ENCODE measurements at regions not wholly inside any gene's neighbourhood (a gene's known extent, or its start where the extent isn't known, plus 50 kb on each side); places are given as distances from the start of the nearest gene placed in this dataset.

DNA sequence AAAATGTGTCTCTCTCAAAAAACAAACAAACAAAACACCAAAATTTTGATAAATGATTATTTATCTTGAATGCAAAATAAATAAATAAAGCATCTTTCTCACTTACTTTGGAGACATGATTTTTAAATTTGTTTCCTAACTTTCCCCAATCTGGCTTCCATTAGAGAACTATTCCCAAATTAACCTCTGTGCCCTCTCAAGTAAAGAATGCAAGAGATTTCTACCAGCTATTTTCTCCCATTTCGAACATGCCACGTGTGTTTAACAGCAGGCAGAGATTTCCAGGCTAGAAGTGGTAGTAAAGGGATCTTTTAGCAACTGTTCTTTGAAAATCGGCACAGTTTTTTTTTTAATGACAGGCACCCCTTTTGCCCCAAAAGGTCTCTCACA, 269.1 kb downstream of the SHQ1 start:
- TF ChIP-seq, protein P1, sequence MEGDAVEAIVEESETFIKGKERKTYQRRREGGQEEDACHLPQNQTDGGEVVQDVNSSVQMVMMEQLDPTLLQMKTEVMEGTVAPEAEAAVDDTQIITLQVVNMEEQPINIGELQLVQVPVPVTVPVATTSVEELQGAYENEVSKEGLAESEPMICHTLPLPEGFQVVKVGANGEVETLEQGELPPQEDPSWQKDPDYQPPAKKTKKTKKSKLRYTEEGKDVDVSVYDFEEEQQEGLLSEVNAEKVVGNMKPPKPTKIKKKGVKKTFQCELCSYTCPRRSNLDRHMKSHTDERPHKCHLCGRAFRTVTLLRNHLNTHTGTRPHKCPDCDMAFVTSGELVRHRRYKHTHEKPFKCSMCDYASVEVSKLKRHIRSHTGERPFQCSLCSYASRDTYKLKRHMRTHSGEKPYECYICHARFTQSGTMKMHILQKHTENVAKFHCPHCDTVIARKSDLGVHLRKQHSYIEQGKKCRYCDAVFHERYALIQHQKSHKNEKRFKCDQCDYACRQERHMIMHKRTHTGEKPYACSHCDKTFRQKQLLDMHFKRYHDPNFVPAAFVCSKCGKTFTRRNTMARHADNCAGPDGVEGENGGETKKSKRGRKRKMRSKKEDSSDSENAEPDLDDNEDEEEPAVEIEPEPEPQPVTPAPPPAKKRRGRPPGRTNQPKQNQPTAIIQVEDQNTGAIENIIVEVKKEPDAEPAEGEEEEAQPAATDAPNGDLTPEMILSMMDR (IDR thresholded peaks at IDR 0.05; ENCODE audit: borderline replicate concordance, insufficient read depth, low read depth, low read length), result no peak
- H3K4me3 ChIP-seq (ENCODE audit: low read depth, low read length), result no peak overlapping the region

DNA sequence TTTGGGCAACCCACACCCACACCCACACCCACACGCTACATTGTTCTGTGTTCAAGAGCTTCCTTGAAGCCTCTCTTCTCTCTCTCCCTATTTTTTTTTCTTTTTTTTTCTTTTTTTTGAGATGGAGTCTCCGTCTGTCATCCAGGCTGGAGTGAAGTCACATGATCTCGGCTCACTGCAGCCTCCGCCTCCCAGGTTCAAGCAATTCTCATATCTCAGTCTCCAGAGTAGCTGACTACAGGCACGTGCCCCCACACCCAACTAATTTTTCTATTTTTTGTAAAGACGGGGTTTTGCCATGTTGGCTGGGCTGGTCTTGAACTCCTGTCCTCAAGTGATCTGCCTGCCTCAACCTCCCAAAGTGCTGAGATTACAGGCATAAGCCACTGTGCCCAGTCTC, 271.1 kb downstream of the SHQ1 start:
- TF ChIP-seq, protein P1 (IDR thresholded peaks at IDR 0.05; ENCODE audit: borderline replicate concordance, insufficient read depth, low read depth, low read length), result no peak
- H3K4me3 ChIP-seq (ENCODE audit: low read depth, low read length), result no peak overlapping the region

DNA sequence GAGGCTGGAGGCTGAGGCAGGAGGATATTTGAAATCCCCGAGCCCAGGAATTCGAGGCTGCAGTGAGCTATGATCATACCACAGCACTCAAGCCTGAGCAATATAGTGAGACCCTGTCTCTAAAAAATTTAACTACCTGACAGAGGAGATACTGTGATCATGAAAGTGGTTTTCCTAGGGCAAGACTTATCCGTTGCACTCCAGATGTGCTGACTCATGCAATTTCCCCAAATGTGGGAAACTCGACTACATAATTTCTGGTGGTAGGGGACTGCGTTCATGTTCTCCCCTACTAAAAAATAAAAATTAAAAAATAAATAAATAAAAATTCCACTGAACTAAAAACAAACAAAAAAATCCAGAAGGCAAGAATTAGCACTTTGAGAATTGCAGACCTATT, 271.7 kb downstream of the SHQ1 start:
- H3K4me3 ChIP-seq (ENCODE audit: low read depth, low read length), result no peak overlapping the region
- TF ChIP-seq, protein P1 (IDR thresholded peaks at IDR 0.05; ENCODE audit: borderline replicate concordance, insufficient read depth, low read depth, low read length), result no peak

DNA sequence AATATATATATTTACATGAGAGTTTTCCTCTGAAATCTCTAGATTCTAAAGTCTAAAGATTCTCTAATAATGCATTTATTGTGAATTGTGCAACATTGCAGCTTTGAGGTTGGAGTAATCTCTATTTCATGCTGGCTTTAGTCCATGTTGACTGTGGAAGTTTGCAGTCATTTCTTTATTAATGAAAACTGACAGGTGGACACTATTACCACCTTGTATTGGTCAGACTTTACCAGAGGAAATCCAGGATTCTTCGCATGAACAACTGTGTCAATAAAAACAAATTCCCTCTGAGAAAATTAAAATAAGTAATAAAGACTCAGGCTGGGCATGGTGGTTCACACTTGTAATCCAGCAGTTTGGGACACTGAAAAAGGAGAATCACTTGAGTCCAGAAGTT, 274.1 kb downstream of the SHQ1 start:
- H3K4me3 ChIP-seq (ENCODE audit: low read depth, low read length), result no peak overlapping the region
- TF ChIP-seq, protein P1 (IDR thresholded peaks at IDR 0.05; ENCODE audit: borderline replicate concordance, insufficient read depth, low read depth, low read length), result no peak

DNA sequence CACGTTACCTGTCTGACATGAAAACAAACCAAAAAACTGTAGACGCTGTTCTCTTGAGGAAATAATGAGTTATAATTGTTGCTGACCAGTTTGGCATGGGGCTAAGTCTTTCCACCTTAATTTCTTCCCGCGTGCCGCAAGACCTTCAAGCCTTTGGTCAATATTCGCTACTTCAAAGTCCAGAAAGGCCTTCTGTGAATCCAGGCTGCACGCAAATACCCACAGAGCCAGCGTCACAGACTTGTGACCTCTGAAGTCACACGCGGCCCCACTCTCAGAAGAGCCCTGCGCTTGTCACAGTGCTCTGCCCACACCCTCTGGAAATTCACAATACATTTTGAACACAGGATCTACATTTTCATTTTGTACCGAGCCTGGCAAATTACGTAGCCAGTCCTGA, 275.2 kb downstream of the SHQ1 start:
- TF ChIP-seq, protein P1 (IDR thresholded peaks at IDR 0.05; ENCODE audit: borderline replicate concordance, insufficient read depth, low read depth, low read length), result no peak
- no peak overlapping the region for H3K4me3 ChIP-seq (ENCODE audit: low read depth, low read length)

DNA sequence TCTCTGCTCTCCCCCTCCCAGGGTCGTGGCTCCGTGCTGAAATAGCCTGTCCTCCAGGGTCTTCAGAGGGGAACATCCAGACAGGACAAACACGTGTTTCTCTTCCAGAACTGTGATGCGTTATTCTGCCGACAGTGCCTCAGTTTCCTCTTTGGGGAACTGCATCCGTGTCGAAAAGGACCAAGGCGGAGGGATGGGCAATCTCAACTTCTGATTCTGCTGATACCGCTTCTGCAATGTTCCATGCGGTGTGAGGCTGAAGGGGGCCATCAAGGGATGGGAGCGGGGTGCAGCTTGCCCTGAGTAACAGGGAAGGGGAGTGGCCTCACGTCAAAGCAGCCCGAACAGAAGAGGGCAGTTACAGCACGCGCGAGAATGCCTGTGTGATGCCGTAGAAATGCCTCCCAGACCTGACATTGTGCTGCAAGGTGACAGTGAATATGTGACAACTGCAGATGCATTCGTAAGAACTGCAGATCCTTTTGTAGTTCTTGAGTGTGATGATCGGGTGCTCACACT, 275.7 kb downstream of the SHQ1 start:
- no peak overlapping the region for H3K4me3 ChIP-seq (ENCODE audit: low read depth, low read length)
- TF ChIP-seq, protein P1 (IDR thresholded peaks at IDR 0.05; ENCODE audit: borderline replicate concordance, insufficient read depth, low read depth, low read length), result no peak

DNA sequence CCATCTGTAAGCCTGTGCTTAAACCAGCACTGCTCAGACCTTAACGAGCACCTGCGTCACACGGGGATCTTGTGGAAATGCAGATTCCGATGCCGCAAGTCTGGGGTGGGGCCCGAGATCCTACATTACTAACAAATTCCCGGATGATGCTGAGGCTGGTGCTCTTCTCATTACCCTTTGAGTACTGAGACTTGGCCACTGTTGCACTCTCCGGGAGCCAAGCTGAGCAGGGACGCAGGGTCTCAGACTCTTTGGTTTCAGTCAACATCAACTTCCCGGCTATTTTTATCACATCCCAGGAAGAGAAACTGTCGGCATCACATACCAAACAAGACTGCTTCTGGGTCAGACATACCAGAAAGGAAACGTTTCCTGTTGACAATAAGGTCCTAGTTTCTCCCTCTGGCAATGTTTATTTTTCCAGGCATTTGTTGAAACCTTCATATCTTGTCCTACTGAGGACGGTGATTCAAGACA, 276.6 kb downstream of the SHQ1 start:
- no peak overlapping the region for H3K4me3 ChIP-seq (ENCODE audit: low read depth, low read length)
- TF ChIP-seq, protein P1 (IDR thresholded peaks at IDR 0.05; ENCODE audit: borderline replicate concordance, insufficient read depth, low read depth, low read length), result no peak

Data from GM12875 (cell line).